HL-60 (cell line): ENCODE measurements at regions not wholly inside any gene's neighbourhood (a gene's known extent, or its start where the extent isn't known, plus 50 kb on each side); places are given as distances from the start of the nearest gene placed in this dataset.

ENCODE experiments used
- GABPA ChIP-seq: IDR thresholded peaks from 2 replicates; pipeline ENCODE4 v1.6.1; 2012; ENCODE audit warnings: low read depth
- SPI1 ChIP-seq: IDR thresholded peaks from 2 replicates; pipeline ENCODE4 v1.6.1; 2012; ENCODE audit warnings: low read depth, mild to moderate bottlenecking, borderline replicate concordance
- TF ChIP-seq, protein P1 (sequence below): IDR thresholded peaks from one replicate; pipeline ENCODE4 v1.5.1; 2011; ENCODE audit warnings: low read length, control low read depth, inconsistent platforms; ENCODE audit not compliant: insufficient read depth
- TF ChIP-seq, protein P2 (sequence below): IDR thresholded peaks from 2 replicates; pipeline ENCODE4 v1.6.1; 2012; ENCODE audit warnings: low read depth; ENCODE audit not compliant: insufficient replicate concordance

DNA sequence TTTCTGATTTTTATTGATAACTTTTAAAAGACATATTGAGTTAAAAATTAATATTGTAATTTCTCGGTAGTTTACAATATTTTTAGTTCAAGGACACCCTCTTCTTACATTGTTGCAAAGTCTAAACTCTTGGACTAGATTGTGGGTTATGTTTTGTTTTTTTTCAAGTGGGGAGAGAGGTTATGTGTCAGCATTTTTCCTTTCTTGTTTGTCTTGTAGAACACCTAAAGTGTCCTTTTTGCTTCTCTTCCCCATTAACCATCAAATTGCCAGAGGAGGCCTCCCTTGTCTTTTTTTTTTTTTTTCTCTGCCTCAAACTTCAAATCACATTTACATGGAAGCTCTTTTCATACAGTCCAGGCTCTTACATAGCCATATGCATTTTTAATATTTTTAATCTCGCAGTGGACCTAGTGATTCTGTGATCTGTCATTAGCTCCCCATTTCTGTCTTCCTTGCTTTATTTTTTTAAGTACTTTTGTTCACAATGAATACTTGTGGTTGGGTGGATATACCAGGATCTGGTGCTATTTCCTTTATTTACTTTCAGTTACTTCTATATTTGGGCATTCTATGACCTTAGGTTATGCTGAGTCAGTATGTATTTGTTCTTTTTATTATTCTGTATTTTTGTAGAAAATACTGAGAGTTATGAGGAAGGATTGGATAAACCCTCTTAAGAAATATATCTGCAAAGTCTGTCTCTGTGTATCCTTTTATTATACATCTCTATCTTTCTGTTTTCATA lies 2280.6 kb upstream of the ACO1 start:
- TF ChIP-seq, protein P1, sequence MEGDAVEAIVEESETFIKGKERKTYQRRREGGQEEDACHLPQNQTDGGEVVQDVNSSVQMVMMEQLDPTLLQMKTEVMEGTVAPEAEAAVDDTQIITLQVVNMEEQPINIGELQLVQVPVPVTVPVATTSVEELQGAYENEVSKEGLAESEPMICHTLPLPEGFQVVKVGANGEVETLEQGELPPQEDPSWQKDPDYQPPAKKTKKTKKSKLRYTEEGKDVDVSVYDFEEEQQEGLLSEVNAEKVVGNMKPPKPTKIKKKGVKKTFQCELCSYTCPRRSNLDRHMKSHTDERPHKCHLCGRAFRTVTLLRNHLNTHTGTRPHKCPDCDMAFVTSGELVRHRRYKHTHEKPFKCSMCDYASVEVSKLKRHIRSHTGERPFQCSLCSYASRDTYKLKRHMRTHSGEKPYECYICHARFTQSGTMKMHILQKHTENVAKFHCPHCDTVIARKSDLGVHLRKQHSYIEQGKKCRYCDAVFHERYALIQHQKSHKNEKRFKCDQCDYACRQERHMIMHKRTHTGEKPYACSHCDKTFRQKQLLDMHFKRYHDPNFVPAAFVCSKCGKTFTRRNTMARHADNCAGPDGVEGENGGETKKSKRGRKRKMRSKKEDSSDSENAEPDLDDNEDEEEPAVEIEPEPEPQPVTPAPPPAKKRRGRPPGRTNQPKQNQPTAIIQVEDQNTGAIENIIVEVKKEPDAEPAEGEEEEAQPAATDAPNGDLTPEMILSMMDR, result no peak
- TF ChIP-seq GABPA (no peak), SPI1 (no peak)
- TF ChIP-seq, protein P2, sequence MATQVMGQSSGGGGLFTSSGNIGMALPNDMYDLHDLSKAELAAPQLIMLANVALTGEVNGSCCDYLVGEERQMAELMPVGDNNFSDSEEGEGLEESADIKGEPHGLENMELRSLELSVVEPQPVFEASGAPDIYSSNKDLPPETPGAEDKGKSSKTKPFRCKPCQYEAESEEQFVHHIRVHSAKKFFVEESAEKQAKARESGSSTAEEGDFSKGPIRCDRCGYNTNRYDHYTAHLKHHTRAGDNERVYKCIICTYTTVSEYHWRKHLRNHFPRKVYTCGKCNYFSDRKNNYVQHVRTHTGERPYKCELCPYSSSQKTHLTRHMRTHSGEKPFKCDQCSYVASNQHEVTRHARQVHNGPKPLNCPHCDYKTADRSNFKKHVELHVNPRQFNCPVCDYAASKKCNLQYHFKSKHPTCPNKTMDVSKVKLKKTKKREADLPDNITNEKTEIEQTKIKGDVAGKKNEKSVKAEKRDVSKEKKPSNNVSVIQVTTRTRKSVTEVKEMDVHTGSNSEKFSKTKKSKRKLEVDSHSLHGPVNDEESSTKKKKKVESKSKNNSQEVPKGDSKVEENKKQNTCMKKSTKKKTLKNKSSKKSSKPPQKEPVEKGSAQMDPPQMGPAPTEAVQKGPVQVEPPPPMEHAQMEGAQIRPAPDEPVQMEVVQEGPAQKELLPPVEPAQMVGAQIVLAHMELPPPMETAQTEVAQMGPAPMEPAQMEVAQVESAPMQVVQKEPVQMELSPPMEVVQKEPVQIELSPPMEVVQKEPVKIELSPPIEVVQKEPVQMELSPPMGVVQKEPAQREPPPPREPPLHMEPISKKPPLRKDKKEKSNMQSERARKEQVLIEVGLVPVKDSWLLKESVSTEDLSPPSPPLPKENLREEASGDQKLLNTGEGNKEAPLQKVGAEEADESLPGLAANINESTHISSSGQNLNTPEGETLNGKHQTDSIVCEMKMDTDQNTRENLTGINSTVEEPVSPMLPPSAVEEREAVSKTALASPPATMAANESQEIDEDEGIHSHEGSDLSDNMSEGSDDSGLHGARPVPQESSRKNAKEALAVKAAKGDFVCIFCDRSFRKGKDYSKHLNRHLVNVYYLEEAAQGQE, result no peak
